ENCODE measurements at regions not wholly inside any gene's neighbourhood (a gene's known extent, or its start where the extent isn't known, plus 50 kb on each side); places are given as distances from the start of the nearest gene placed in this dataset.

GRCh38 chr5:99116526-99116925 is 187.7 kb upstream of the CHD1 start:
- no peak overlapping the region for H3K4ac ChIP-seq (ENCODE audit: low read depth, low read length)
- no peak overlapping the region for H3K27ac Mint-ChIP-seq

More at GRCh38 chr5:99116526-99116925, 187.7 kb upstream of the CHD1 start:
- no peak overlapping the region for H2BK12ac ChIP-seq (ENCODE audit: insufficient read length, low read depth, low read length)
- no peaks in the 10 kb centered on the region for H3K79me1 ChIP-seq (ENCODE audit: insufficient read depth, low read depth, low read length, poor library complexity, severe bottlenecking)
- H3K9me3 Mint-ChIP-seq = no peaks in the 10 kb centered on the region
- no peak overlapping the region for H2BK20ac ChIP-seq (ENCODE audit: low read depth, low read length, poor library complexity, severe bottlenecking)
- no peaks in the 10 kb centered on the region for H3K79me2 ChIP-seq (ENCODE audit: insufficient read depth, low read length)
- no peak overlapping the region for H3K4me3 Mint-ChIP-seq
- H2BK5ac ChIP-seq (ENCODE audit: insufficient read length, low read length) = no peak overlapping the region
- no peak overlapping the region for H3K9ac ChIP-seq (ENCODE audit: extremely low read depth, insufficient read length, low read length)
- no peak overlapping the region for H3K56ac ChIP-seq (ENCODE audit: insufficient read length, low read depth, low read length)
- no peak overlapping the region for H3K18ac ChIP-seq (ENCODE audit: insufficient read length, low read depth, low read length)
- no peak overlapping the region for H4K5ac ChIP-seq (ENCODE audit: insufficient read length, low read depth, low read length)
- WGBS (ENCODE audit: extremely low coverage, insufficient read length, low lambda C conversion rate) = no CpG with 5 or more reads among the region's 4 CpGs
- no peak overlapping the region for H3K27ac ChIP-seq (ENCODE audit: insufficient read length, low read depth, low read length)
- H2AFZ ChIP-seq (ENCODE audit: low read length) = no peak overlapping the region
- no peak overlapping the region for H2BK15ac ChIP-seq (ENCODE audit: low read depth, low read length)
- H3K23ac ChIP-seq (ENCODE audit: insufficient read length, low read depth, low read length) = no peak overlapping the region
- H4K8ac ChIP-seq (replicated peaks; ENCODE audit: insufficient read length, low read depth, low read length) = no peak overlapping the region
- H4K91ac ChIP-seq (ENCODE audit: insufficient read length, low read depth, low read length) = no peak overlapping the region
- no peak for DNase-seq
- H3K14ac ChIP-seq (ENCODE audit: insufficient read depth, low read length) = no peak overlapping the region
- no peaks in the 10 kb centered on the region for H4K20me1 ChIP-seq (ENCODE audit: control insufficient read depth, insufficient read depth, insufficient read length)
- no peak overlapping the region for H2BK120ac ChIP-seq (ENCODE audit: low read depth, low read length, poor library complexity, severe bottlenecking)
- no peak overlapping the region for H3K4me2 ChIP-seq (ENCODE audit: insufficient read depth, insufficient read length, low read length)
- no peaks in the 10 kb centered on the region for H3K23me2 ChIP-seq (ENCODE audit: insufficient read length, low read depth, low read length, poor library complexity, severe bottlenecking)
- no peaks in the 10 kb centered on the region for H3K4me1 ChIP-seq (ENCODE audit: insufficient read depth, low read length)
- no peaks in the 10 kb centered on the region for H3K27me3 ChIP-seq (ENCODE audit: insufficient read depth, low read length)
- no peaks in the 10 kb centered on the region for H3K27me3 Mint-ChIP-seq (ENCODE audit: low read depth)
- no peak overlapping the region for H2AK5ac ChIP-seq (ENCODE audit: insufficient read length, low read length)
- H3K4me1 Mint-ChIP-seq = peaks cover 0 to 2% of the 10 kb centered on the region in 2 experiments; a peak in 1 of 4 replicates
- H3T11ph ChIP-seq (ENCODE audit: low read length) = no peak overlapping the region
- TF ChIP-seq CTCF (conservative IDR thresholded peaks at IDR 0.05) = no peak
- H3K36me3 Mint-ChIP-seq (ENCODE audit: insufficient read depth in 1 of 3, low read depth in 3 of 3) = no peaks in the 10 kb centered on the region
- H3K9me3 ChIP-seq (ENCODE audit: control insufficient read depth, low read depth, low read length) = no peaks in the 10 kb centered on the region
